Nephron progenitor cell (in vitro differentiated cells): ENCODE measurements at regions not wholly inside any gene's neighbourhood (a gene's known extent, or its start where the extent isn't known, plus 50 kb on each side); places are given as distances from the start of the nearest gene placed in this dataset.

Source experiments
- DNase-seq: peaks from one replicate; pipeline ENCODE4 v3.0.0; 2021
- H3K27ac Mint-ChIP-seq: 2 replicates; pipeline ENCODE4 v1.8.0; 2021; ENCODE audit warnings: mild to moderate bottlenecking, moderate library complexity, mixed read lengths
- H3K27me3 Mint-ChIP-seq: 2 replicates; pipeline ENCODE4 v1.8.0; 2021; ENCODE audit warnings: mild to moderate bottlenecking, low read depth, mixed read lengths; ENCODE audit not compliant: poor library complexity
- H3K36me3 Mint-ChIP-seq: 2 replicates; pipeline ENCODE4 v1.8.0; 2021; ENCODE audit warnings: low read depth, mixed read lengths
- H3K4me1 Mint-ChIP-seq: 2 replicates; pipeline ENCODE4 v1.8.0; 2021; ENCODE audit warnings: mixed read lengths
- H3K4me3 Mint-ChIP-seq: 2 replicates; pipeline ENCODE4 v1.8.0; 2021; ENCODE audit warnings: mild to moderate bottlenecking, moderate library complexity, mixed read lengths
- H3K9me3 Mint-ChIP-seq: 2 replicates; pipeline ENCODE4 v1.8.0; 2021; ENCODE audit warnings: mild to moderate bottlenecking, moderate library complexity, mixed read lengths
- CTCF ChIP-seq: fragments of 200-600 bp; sonication (generic); IDR thresholded peaks from 2 replicates; pipeline ENCODE4 v1.5.0; 2021; ENCODE audit warnings: antibody characterized with exemption

DNA sequence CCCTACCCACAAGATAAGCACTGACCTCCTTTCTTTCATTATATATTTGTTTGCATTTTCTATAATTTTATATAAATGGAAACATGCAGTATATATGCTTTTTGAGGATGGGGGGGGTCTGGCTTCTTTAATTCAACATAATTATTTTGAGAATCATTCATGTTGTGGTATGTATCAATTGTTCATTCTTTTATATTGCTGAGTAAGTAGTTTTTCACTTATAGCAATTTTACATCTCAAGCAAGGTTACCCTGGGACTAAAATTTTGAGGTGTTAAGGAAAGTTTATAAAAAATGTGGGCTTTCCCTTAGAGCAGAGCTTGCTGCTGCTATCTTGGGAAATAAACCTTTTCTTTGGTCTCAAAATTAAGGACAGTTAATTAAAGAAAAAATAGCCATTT lies 89.9 kb upstream of the EGLN3 start:
- TF ChIP-seq CTCF: no peak
- DNase-seq: no peak
- Mint-ChIP-seq H3K4me1 (peaks cover 29% of the 10 kb centered on the region), H3K27me3 (peaks cover 2% of the 10 kb centered on the region), H3K4me3 (no peak overlapping the region), H3K9me3 (no peaks in the 10 kb centered on the region), H3K36me3 (no peaks in the 10 kb centered on the region), H3K27ac (no peak overlapping the region)

DNA sequence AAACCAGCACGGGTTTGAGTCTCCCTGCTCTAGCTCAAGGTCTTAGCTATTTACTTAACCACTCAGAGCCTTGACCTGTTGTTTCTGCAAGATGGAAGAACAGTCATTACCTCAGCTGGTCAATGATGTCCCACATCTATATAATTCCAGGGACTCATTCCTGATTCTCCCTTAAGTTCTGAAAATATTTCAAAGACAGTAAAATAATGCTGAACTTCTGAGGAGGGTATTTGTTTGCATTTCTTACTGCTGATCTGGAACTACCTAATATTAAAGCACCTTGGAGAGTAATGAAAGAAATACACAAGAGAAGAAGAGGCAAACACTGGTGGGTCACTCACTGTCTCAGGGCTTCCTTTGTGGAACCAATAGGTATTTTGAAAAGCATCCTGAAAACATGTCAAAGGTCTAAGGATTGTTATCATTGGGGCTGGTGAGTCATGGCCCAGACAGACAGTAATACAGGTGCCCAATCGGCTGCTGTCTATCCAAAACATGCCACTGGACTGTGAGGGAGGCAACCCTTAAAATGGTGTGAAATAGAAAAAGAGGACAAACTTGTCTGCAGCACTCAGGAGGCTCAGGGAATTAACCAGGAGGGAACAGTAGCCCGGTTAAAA lies 88.7 kb upstream of the EGLN3 start:
- TF ChIP-seq CTCF: no peak
- Mint-ChIP-seq H3K36me3 (no peaks in the 10 kb centered on the region), H3K27ac (no peak overlapping the region), H3K27me3 (peaks cover 2% of the 10 kb centered on the region), H3K4me1 (peaks cover 29% of the 10 kb centered on the region), H3K9me3 (no peaks in the 10 kb centered on the region), H3K4me3 (no peak overlapping the region)
- no peak for DNase-seq

- Mint-ChIP-seq H3K9me3 (no peaks in the 10 kb centered on the region), H3K27ac (no peak overlapping the region), H3K4me1 (peaks cover 29% of the 10 kb centered on the region), H3K27me3 (peaks cover 2% of the 10 kb centered on the region), H3K36me3 (no peaks in the 10 kb centered on the region), H3K4me3 (no peak overlapping the region)
- no peak for TF ChIP-seq CTCF
- DNase-seq: no peak
Observed at GRCh38 chr14:34038358-34039057, 87.6 kb upstream of the EGLN3 start.

- Mint-ChIP-seq H3K4me3 (no peak overlapping the region), H3K4me1 (peaks cover 41% of the 10 kb centered on the region)
- no peak for DNase-seq
Observed at GRCh38 chr14:34036319-34036766, 85.5 kb upstream of the EGLN3 start.

DNA sequence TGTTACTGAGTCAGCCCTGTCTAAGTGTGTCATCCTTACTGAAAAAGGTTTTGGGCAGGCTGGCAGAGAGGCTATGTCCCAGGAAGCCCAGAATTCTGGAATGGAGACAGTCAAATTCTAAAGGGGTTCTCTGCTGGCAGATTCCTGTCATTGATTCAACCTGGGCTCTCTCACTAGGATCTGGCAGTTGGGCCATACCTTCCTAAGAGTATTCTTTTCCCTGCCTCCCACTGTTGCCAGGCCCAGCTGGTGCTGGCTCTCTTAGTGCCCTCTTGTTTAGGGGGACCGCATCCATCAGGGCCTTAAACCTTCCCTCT lies 85.0 kb upstream of the EGLN3 start:
- H3K4me3 Mint-ChIP-seq: no peak overlapping the region
- no peak overlapping the region for H3K27ac Mint-ChIP-seq
- peaks cover 43% of the 10 kb centered on the region for H3K4me1 Mint-ChIP-seq
- no peaks in the 10 kb centered on the region for H3K36me3 Mint-ChIP-seq
- no peaks in the 10 kb centered on the region for H3K9me3 Mint-ChIP-seq
- no peak for TF ChIP-seq CTCF
- no peak for DNase-seq
- no peaks in the 10 kb centered on the region for H3K27me3 Mint-ChIP-seq

More at GRCh38 chr14:34036319-34036766, 85.5 kb upstream of the EGLN3 start:
- no peak overlapping the region for H3K27ac Mint-ChIP-seq
- no peak for TF ChIP-seq CTCF
- H3K9me3 Mint-ChIP-seq: no peaks in the 10 kb centered on the region
- no peaks in the 10 kb centered on the region for H3K27me3 Mint-ChIP-seq
- H3K36me3 Mint-ChIP-seq: no peaks in the 10 kb centered on the region
